ENCODE measurements at regions not wholly inside any gene's neighbourhood (a gene's known extent, or its start where the extent isn't known, plus 50 kb on each side); places are given as distances from the start of the nearest gene placed in this dataset.

DNA sequence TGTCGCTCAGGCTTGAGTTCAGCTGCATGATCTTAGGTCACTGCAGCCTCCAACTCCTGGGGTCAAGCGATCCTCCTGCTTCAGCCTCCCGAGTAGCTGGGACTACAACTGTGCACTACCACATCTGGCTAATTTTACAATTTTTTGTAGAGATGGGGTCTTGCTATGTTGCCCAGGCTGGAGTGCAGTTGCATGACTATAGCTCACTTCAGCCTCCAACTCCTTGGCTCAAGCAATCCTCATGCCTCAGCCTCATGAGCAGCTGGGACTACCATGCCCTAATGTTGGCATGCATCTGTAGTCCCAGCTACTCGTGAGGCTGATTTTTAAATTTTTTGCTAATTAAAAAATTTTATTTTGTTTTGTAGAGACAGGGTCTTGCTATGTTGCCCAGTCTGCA, 101.9 kb upstream of the NPTX2 start:
- TF ChIP-seq POLR2AphosphoS5 (IDR thresholded peaks at IDR 0.05): no peak
- TF ChIP-seq, protein P1, sequence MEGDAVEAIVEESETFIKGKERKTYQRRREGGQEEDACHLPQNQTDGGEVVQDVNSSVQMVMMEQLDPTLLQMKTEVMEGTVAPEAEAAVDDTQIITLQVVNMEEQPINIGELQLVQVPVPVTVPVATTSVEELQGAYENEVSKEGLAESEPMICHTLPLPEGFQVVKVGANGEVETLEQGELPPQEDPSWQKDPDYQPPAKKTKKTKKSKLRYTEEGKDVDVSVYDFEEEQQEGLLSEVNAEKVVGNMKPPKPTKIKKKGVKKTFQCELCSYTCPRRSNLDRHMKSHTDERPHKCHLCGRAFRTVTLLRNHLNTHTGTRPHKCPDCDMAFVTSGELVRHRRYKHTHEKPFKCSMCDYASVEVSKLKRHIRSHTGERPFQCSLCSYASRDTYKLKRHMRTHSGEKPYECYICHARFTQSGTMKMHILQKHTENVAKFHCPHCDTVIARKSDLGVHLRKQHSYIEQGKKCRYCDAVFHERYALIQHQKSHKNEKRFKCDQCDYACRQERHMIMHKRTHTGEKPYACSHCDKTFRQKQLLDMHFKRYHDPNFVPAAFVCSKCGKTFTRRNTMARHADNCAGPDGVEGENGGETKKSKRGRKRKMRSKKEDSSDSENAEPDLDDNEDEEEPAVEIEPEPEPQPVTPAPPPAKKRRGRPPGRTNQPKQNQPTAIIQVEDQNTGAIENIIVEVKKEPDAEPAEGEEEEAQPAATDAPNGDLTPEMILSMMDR (IDR thresholded peaks at IDR 0.05): no peak

All from sigmoid colon (tissue), 4 donors.